SK-N-DZ (cell line): ENCODE measurements at regions not wholly inside any gene's neighbourhood (a gene's known extent, or its start where the extent isn't known, plus 50 kb on each side); places are given as distances from the start of the nearest gene placed in this dataset.
"Not testable (repeated sequence)": the region's sequence is repeated elsewhere in the genome, so short reads cannot be mapped to it uniquely, and the experiment has no call there.

Source experiments
- DNase-seq: peaks from one replicate; pipeline ENCODE4 v3.0.0-alpha.2; 2015; ENCODE audit warnings: low spot score

- DNase-seq, result not testable (repeated sequence)
Measured at GRCh38 chr17:22044706-22045246, 352.5 kb downstream of the KCNJ18 start.

- not testable (repeated sequence) for DNase-seq
Measured at GRCh38 chr17:22047521-22047920, 355.2 kb downstream of the KCNJ18 start.

GRCh38 chr17:22048226-22048625, 355.9 kb downstream of the KCNJ18 start:
- not testable (repeated sequence) for DNase-seq

GRCh38 chr17:22050766-22051165, 358.4 kb downstream of the KCNJ18 start:
- DNase-seq, result not testable (repeated sequence)

GRCh38 chr17:22052715-22053114, 360.4 kb downstream of the KCNJ18 start:
- DNase-seq, result not testable (repeated sequence)

DNA sequence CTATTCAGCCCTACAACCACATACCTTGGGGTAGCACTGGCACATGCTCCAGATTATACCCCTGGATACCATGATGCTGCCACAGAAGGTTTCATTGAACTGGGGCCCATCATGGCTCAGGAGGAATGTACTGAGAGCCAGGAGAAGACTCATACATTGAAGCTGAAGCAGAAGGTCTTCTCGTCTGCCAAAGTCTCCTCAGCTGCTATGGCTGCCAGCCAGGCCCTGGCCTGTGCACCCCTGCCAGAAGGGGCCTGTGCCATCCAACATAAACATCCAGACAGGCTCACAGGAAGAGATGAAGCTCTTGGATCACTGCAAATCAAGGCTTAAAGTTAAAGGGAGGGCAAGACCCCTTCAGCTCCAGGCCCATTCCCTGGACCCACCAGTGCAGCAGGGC, 364.2 kb downstream of the KCNJ18 start:
- not testable (repeated sequence) for DNase-seq

DNA sequence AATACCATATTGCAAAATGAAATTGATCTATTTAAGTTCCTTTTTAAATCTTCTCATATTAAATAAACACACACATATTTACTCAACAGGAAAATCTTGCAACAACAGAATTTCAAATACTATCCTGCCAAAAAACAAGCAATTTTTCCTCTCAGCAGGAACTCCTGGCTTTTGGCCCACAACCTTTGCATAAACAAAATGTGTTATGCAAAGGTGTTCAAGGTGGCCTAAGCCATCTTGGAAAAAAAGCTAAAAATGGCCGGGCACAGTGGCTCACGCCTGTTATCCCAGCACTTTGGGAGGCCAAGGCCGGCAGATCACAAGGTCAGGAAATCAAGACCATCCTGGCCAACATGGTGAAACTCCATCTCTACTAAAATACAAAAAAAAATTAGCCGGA, 383.6 kb downstream of the KCNJ18 start:
- not testable (repeated sequence) for DNase-seq

- DNase-seq, result not testable (repeated sequence)
Measured at GRCh38 chr17:22088589-22088988, 396.3 kb downstream of the KCNJ18 start.

- no peak for DNase-seq
Measured at GRCh38 chr17:22090263-22090935, 398.1 kb downstream of the KCNJ18 start.

DNA sequence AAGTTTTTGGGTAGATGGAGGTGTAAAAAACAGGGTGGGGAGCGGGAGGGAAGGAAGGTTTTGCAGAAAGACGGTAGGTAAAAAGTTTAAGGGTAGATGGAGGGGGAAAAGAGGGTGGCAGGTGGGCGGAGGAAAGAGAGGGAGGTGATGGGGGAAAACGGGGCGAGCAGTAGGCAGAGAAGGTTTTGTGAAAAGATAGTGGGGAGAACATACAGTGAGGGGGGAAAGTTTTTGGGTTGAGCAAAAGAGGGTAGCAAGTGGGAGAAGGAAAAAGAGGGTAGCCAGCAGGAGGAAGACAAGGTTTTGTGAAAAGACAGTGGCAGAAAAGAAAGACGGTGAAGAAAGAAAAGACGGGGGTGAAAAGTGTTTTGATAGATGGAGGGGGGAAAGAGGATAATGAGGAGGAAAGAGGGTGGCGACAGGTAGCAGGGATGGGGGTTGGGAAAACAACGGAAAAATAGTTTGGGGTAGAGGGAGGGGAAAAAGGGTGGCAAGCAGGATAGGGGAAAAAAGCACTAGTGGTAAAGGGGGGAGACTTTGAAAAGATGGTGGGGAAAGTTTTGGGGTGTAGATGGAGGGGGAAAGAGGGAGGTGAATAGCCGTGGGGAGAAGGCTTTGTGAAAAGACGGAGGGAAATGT, 398.8 kb downstream of the KCNJ18 start:
- DNase-seq, result not testable (repeated sequence)

DNA sequence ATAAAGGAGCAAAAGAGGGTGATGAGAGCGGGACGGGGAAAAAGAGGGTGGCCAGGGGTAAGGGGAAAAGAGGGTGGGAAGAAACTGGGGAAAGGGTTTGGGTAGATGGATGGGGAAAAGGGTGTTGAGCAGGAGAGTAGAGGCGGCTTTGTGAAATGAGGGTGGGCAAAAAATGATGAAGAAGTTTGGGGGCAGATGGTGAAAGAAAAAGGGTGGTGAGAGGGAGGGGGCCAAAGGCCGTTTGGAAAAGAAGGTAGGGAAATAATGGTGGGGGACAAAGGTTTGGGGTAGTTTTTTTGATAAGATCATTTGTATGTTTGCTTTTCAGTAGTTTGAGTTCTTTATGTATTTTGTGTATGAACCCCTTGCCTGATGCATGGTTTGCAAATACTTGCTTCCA, 399.5 kb downstream of the KCNJ18 start:
- DNase-seq, result not testable (repeated sequence)

DNA sequence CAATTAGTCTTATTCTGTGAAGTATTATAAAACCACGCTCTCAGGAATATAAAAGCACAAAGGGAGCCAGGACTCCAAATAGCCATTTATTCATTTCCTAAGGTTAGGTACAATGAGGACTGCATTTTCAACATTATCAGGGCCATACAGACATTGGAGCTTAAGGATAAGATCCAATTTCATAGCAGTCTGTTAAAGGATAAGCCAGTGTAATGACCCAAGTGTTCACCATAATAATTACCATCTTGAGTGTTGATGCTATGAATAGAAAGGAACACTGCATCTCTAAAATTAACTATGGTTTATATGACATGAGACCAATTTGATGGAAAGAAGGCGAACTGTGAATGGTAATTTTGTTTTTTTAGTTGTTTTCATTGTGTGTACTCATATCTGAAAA, 403.1 kb downstream of the KCNJ18 start:
- DNase-seq, result not testable (repeated sequence)

GRCh38 chr17:22099633-22100032, 407.3 kb downstream of the KCNJ18 start:
- DNase-seq, result not testable (repeated sequence)

DNA sequence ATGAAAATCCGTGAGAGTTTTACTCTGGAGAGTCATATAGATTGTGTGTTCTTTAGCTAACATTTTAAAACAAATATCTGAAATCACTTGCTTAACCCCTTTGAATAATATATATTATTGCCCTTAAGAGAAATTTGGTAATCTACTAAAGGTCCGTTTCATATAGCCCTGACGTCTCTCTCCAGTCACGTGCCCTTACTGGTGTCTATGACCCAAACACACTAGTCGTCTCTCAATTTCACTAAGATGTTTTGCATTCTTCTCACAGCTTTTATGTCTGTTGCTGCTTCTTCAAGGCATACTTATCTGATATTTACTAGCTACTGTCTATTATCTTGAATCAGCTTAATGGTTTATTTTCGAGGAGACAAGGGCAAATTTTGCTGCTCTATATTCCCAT, 409.9 kb downstream of the KCNJ18 start:
- DNase-seq, result no peak

DNA sequence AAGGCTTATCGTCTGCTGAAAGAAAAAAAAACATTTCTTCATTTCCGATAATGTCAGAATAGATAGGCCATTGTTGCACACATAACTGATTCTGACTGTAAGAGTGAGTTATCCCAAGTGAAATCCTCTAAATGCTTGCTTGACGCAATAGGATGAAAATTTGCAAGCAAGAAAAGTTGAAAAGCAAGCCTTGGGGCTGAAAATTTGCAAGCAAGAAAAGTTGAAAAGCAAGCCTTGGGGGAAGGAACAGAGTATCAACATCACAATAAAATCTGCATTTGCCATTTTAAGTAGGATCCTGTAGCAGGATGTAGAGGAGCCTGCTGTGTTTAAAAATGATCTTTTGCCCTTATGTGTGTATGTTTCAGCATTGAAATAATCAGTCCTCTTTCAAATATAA, 424.4 kb downstream of the KCNJ18 start:
- DNase-seq, result not testable (repeated sequence)

- DNase-seq, result not testable (repeated sequence)
Measured at GRCh38 chr17:22117401-22117800, 425.1 kb downstream of the KCNJ18 start.

- not testable (repeated sequence) for DNase-seq
Measured at GRCh38 chr17:22119016-22119415, 426.7 kb downstream of the KCNJ18 start.

DNA sequence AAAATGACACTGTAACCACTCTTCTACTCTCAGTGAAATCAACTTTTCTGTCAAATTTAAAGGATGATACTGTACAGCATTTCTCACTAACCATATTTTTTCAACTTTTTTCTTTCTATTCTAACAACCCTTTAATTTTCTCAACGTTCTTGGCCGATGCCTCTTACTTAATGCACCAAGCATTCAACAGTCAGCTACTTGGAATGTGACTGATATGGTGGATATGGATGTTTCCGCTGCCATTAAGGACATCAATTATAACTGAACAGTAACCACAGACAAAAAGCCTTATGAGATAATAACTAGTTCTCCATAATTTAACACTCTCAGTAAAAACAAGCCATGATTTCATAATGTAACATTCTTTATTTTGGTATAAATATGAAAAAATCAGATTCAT, 427.4 kb downstream of the KCNJ18 start:
- DNase-seq, result not testable (repeated sequence)

- no peak for DNase-seq
Measured at GRCh38 chr17:22123536-22124281, 431.4 kb downstream of the KCNJ18 start.

- no peak for DNase-seq
Measured at GRCh38 chr17:22128171-22128570, 435.8 kb downstream of the KCNJ18 start.

- DNase-seq, result no peak
Measured at GRCh38 chr17:22128723-22129122, 436.4 kb downstream of the KCNJ18 start.

DNA sequence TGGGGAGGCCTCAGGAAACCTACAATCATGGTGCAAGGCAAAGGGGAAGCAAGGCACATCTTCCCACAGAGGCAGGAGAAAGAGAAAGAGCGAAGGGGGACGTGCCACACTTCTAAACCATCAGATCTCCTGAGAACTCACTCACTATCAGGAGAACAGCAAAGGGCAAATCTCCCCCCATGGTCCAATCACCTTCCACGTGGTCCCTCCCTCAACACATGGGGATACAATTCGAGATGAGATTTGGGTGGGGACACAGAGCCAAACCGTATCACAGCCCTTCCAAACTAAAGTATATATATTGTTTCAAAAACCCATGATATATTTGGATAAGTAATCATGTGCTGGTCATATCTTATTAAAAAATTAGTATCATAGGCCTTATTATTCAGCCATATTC, 437.6 kb downstream of the KCNJ18 start:
- not testable (repeated sequence) for DNase-seq
